Sigmoid colon (tissue), 6 donors: ENCODE measurements at regions not wholly inside any gene's neighbourhood (a gene's known extent, or its start where the extent isn't known, plus 50 kb on each side); places are given as distances from the start of the nearest gene placed in this dataset.

Experiments used
- DNase-seq: peaks from one replicate; pipeline ENCODE4 v3.0.0-alpha.2; 2019
- H3K27ac ChIP-seq, 4 donors: fragments of 200-600 bp; sonication (generic); one replicate each; pipeline ENCODE4 v1.5.1; 2016 to 2019; ENCODE audit warnings: mild to moderate bottlenecking in 1 of 4
- H3K27me3 ChIP-seq, 3 donors: fragments of 200-600 bp; sonication (generic); one replicate each; pipeline ENCODE4 v1.5.1; 2019; ENCODE audit warnings: mild to moderate bottlenecking in 1 of 3
- H3K36me3 ChIP-seq, 4 donors: fragments of 200-600 bp; sonication (generic); one replicate each; pipeline ENCODE4 v1.5.1; 2016 to 2019
- H3K4me1 ChIP-seq, 4 donors: fragments of 200-600 bp; sonication (generic); one replicate each; pipeline ENCODE4 v1.5.1; 2017 to 2019
- H3K4me3 ChIP-seq, 4 donors: fragments of 200-600 bp; sonication (generic); one replicate each; pipeline ENCODE4 v1.5.1; 2017 to 2019; ENCODE audit warnings: mild to moderate bottlenecking in 2 of 4, moderate library complexity in 1 of 4
- H3K9me3 ChIP-seq, 4 donors: fragments of 200-600 bp in 3 of 4; sonication (generic) in 3 of 4; one replicate each; pipeline versions ENCODE4 v1.5.1 to v1.6.1; 2013 to 2019
- CTCF ChIP-seq, 4 experiments: fragments of 450-650 bp in 3 of 4; fragments of 200-600 bp in 1 of 4; IDR thresholded peaks; one replicate each; pipeline ENCODE4 v1.5.1; 2016 to 2019; ENCODE audit warnings: antibody characterized with exemption in 4 of 4, mild to moderate bottlenecking in 3 of 4, moderate library complexity in 2 of 4
- EP300 ChIP-seq, 4 donors: sonication (generic); formaldehyde crosslinking; IDR thresholded peaks; one replicate each; pipeline ENCODE4 v1.6.1; 2017; ENCODE audit warnings: antibody characterized with exemption in 4 of 4
- POLR2A ChIP-seq, 2 donors: fragments of 450-650 bp; IDR thresholded peaks; one replicate each; pipeline ENCODE4 v1.6.1; 2016; ENCODE audit warnings: antibody characterized with exemption in 2 of 2, mild to moderate bottlenecking in 2 of 2, moderate library complexity in 2 of 2
- POLR2AphosphoS5 ChIP-seq, 4 donors: sonication (generic); formaldehyde crosslinking; IDR thresholded peaks; one replicate each; pipeline ENCODE4 v1.6.1; 2017; ENCODE audit warnings: antibody characterized with exemption in 4 of 4
- WGBS, 2 donors: extraction: QIAGEN DNeasy Blood & Tissue Kit; methylation state at CpG; one replicate each; pipeline ENCODE4 v1.1.7; 2013; 5-methylcytosine and 5-hydroxymethylcytosine counted together
- intact Hi-C: fragments of 100-400 bp; cut with DNase I; formaldehyde crosslinking; loops from one replicate; pipeline ENCODE4 v1.15.1; 2023
- donor health status: healthy with polysubstance abuse.
- donor health status: healthy.

DNA sequence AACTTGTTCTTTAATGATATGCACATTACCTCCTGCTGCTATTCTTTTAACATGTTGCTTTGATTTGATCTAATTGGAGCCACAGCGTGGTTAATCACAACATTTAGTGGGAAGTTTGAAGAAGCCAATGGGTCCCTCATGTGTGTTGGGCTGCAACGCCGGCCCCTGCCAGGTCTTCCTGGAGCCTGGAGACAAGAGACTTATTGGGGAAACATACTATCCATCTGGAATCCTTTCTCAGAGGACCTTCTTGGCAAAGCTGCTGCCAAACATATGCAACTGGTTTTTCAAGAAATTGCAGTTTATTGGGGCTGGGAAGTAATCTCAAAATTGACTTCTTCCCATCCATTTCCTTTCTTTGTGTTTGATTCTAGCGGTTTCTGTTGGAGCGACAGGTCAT lies 396.3 kb upstream of the PROK2 start:
- Histone ChIP-seq H3K4me3 (no peak overlapping the region), H3K4me1 (peaks cover 0 to 20% (median 17%) of the 10 kb centered on the region in 4 donors), H3K27me3 (no peaks in the 10 kb centered on the region), H3K9me3 (no peaks in the 10 kb centered on the region), H3K36me3 (no peaks in the 10 kb centered on the region), H3K27ac (no peak overlapping the region)
- 76 to 83% methylated on average over 5 of the region's 5 CpGs for WGBS, 2 donors
- no peak for DNase-seq
- intact Hi-C loops, result no loop called here
- TF ChIP-seq EP300 (IDR thresholded peaks at IDR 0.05), result no peak
- no peak for TF ChIP-seq CTCF (IDR thresholded peaks at IDR 0.05)
- TF ChIP-seq POLR2A (IDR thresholded peaks at IDR 0.05), result no peak
- TF ChIP-seq POLR2AphosphoS5 (IDR thresholded peaks at IDR 0.05), result no peak

DNA sequence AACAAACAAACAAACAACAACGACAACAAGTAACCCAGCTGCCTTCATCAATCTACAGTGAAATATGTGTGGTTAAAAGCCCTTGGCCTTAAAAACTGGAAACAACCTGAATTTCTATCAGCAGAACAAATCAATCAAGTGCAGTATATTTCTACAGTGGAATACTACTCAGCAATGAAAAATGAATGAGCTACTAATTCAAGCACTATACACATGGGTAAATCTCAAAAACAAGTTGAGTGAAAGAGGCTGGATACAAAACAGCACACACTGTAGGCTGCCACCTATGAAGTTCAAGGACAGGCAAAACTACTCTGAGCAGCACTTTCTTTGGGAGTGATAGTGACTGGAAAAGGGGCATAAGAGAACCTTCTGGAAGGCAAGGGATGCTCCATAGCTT lies 395.5 kb upstream of the PROK2 start:
- peaks cover 0 to 19% (median 17%) of the 10 kb centered on the region in 4 donors for H3K4me1 ChIP-seq
- no peaks in the 10 kb centered on the region for H3K9me3 ChIP-seq
- H3K4me3 ChIP-seq, result no peak overlapping the region
- no peak overlapping the region for H3K27ac ChIP-seq
- DNase-seq, result no peak
- intact Hi-C loops, result no loop called here
- no peaks in the 10 kb centered on the region for H3K36me3 ChIP-seq
- WGBS, 2 donors, result 87 to 90% methylated on average over 1 of the region's 1 CpG
- no peak for TF ChIP-seq POLR2A (IDR thresholded peaks at IDR 0.05)
- TF ChIP-seq EP300 (IDR thresholded peaks at IDR 0.05), result no peak
- no peak for TF ChIP-seq POLR2AphosphoS5 (IDR thresholded peaks at IDR 0.05)
- TF ChIP-seq CTCF (IDR thresholded peaks at IDR 0.05), result no peak
- no peaks in the 10 kb centered on the region for H3K27me3 ChIP-seq

- 91 to 95% methylated on average over 7 of the region's 7 CpGs for WGBS, 2 donors
- no peaks in the 10 kb centered on the region for H3K27me3 ChIP-seq
- H3K4me3 ChIP-seq, result no peak overlapping the region
- DNase-seq, result no peak
- no peak for TF ChIP-seq POLR2AphosphoS5 (IDR thresholded peaks at IDR 0.05)
- no peak for TF ChIP-seq POLR2A (IDR thresholded peaks at IDR 0.05)
- no peak for TF ChIP-seq CTCF (IDR thresholded peaks at IDR 0.05)
- no peak for TF ChIP-seq EP300 (IDR thresholded peaks at IDR 0.05)
- peaks cover 0 to 28% (median 25%) of the 10 kb centered on the region in 4 donors for H3K4me1 ChIP-seq
- no peak overlapping the region for H3K27ac ChIP-seq
- no peaks in the 10 kb centered on the region for H3K36me3 ChIP-seq
- intact Hi-C loops, result no loop called here
- no peaks in the 10 kb centered on the region for H3K9me3 ChIP-seq
These were observed 394.1 kb upstream of the PROK2 start for GRCh38 chr3:72179107-72179464.

GRCh38 chr3:72178463-72179106 lies 393.6 kb upstream of the PROK2 start:
- Histone ChIP-seq H3K4me1 (peaks cover 0 to 32% (median 30%) of the 10 kb centered on the region in 4 donors), H3K4me3 (no peak overlapping the region), H3K27ac (no peak overlapping the region), H3K9me3 (no peaks in the 10 kb centered on the region), H3K27me3 (no peaks in the 10 kb centered on the region), H3K36me3 (no peaks in the 10 kb centered on the region)
- 89 to 90% methylated on average over 3 of the region's 3 CpGs for WGBS, 2 donors
- intact Hi-C loops, result no loop called here
- no peak for TF ChIP-seq CTCF (IDR thresholded peaks at IDR 0.05)
- no peak for TF ChIP-seq POLR2AphosphoS5 (IDR thresholded peaks at IDR 0.05)
- TF ChIP-seq POLR2A (IDR thresholded peaks at IDR 0.05), result no peak
- no peak for TF ChIP-seq EP300 (IDR thresholded peaks at IDR 0.05)
- DNase-seq, result no peak
